Right lobe of liver (tissue), 4 donors: ENCODE measurements at regions not wholly inside any gene's neighbourhood (a gene's known extent, or its start where the extent isn't known, plus 50 kb on each side); places are given as distances from the start of the nearest gene placed in this dataset.

Experiments
- CTCF ChIP-seq, 4 donors: fragments of 200-600 bp in 3 of 4; fragments of 450-650 bp in 1 of 4; IDR thresholded peaks; one replicate each; pipeline versions ENCODE4 v1.5.1 to v1.8.0; 2016 to 2022; ENCODE audit warnings: antibody characterized with exemption in 4 of 4, mild to moderate bottlenecking in 2 of 4
- POLR2A ChIP-seq: fragments of 450-650 bp; IDR thresholded peaks from one replicate; pipeline ENCODE4 v1.6.1; 2017; ENCODE audit warnings: antibody characterized with exemption, mild to moderate bottlenecking
- donor health status: DM: no; HTN: no; CAD: no.
- donor health status: DM: no; HTN: no; CAD: no.
- donor health status: DM: no; HTN: yes; CAD: no.

- TF ChIP-seq CTCF (IDR thresholded peaks at IDR 0.05) (no peak), POLR2A (no peak)
These were observed 339.4 kb downstream of the GRB14 start for GRCh38 chr2:164281896-164282295.
